CD4-positive, alpha-beta T cell treated with Interferon gamma for 1 hour (primary cell): ENCODE measurements at regions not wholly inside any gene's neighbourhood (a gene's known extent, or its start where the extent isn't known, plus 50 kb on each side); places are given as distances from the start of the nearest gene placed in this dataset.

Experiments used
- DNase-seq: peaks from one replicate; pipeline ENCODE4 v3.0.0-alpha.2; 2020

DNA sequence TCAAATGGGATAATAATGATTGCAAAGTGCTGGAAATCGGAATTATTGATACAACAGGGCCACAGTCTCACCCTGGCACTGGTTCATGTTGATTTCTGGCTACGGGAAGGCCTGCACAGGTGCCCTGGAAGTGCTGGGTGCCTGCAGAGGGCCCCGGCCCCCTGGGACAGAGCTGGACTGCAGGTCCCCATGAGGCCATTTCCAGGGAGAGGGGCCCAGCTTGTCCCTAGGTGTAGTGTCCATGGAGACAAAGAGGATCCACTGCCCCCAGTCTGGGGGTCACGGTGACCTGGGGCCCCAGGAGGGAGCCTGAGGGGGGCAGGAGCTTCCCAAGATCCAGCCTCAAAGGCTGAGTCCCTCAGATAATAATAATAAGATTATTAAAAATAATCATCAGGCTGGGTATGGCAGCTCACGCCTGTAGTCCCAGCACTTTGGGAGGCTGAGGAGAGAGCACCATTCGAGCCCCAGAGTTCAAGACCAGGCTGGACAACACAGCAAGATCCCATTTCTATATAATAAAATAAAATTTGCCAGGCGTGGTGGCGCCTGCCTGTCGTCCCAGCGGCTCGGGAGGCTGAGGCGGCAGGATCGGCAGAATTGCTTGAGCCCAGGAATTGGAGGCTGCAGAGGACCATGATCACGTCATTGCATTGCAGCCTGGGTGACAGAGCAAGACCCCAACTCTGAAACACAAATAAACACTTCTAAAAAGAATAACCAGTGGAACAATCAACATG lies 98.1 kb downstream of the MICALL2 start:
- DNase-seq = no peak

DNA sequence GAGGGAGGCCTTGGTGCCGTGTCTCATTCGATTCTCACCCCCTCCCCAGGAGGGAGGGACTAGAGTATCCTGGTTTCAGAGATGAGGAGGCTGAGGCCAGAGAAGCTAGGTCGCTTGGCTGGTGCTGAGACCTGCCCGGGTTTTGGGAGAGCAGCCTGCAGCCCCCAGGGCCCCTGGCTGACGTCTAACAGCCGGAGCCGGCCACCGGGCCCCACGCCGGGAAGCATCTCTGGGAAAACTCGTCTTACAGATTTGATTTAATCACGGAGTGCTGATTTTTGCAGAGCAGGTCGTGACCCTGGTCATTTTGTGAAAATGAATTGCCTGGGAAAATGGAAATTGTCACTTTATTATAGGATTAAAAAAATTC lies 97.5 kb downstream of the MICALL2 start:
- no peak for DNase-seq

GRCh38 chr7:1362301-1362700 lies 97.0 kb downstream of the MICALL2 start:
- no peak for DNase-seq

DNA sequence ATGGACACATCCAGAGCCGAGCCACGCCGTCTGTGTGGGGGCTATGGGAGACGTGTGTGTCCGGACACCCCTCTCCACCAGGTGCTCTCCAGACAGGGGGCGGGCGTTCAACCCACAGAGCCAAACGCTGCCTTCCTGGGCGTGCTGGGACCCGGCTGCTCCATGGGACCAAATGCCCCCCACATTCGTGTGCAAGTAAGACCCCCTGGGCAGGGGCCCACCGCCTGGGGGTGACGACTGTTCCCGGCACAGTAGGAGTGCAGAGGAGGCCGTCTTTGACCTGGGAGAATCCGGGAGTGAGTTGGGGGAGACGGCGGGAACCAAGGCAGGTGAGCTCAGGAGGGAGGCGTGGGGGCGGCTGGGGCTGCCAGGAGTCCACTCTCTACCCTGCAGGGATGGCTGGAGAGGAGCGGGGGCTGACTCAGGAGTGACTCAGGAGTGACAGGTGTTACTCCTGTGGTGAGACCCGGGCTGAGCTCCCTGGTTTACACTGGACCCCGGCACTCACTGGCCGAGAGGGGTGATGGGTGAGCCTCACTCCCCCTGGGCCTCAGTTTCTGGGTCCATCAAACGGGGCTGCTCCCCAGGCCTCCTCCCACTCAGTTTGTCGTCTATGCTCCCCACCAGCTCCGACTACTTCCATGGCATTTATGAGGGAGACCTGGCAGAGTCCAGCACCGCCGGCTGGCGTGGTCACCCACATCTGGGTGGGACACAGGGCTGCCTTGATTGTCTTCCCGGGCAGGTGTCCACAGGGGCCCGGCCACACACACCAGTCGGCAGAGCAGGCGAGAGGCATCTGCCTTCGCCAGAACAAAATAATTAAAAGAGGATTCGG lies 95.0 kb downstream of the MICALL2 start:
- DNase-seq = no peak

DNA sequence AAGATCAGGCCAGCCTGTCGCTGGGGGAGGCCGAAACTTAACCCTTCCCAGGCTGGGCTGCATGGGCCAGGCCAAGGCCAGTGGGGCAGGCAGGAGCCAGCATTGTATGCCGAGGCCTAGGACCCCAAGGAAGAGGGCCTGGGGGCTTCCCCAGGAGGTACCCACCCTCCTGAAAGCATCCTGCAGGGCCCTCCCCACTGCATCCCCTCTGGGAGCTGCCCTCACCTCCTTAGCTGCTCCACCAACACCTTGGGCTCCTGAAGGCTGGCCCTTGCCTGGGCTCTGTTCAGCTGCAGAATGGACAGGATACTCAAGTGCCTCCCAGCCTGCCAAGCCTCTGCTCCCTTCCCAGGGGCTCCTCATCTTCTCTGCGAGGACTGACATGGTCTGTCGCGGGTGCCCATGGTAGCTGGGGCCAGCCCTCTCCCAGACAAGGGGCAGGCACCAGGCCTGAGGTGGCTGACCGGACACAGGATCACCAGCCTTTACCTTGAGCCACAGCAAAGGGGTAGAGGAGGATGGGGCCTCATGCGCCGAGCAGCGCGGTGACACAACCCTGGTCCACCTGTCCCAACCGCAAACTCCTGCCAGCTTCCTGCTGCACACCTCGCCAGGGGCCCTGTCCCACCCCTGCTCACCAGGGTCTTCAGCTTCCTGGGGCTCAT lies 94.2 kb downstream of the MICALL2 start:
- DNase-seq = no peak

GRCh38 chr7:1365846-1366245 lies 93.4 kb downstream of the MICALL2 start:
- no peak for DNase-seq

DNA sequence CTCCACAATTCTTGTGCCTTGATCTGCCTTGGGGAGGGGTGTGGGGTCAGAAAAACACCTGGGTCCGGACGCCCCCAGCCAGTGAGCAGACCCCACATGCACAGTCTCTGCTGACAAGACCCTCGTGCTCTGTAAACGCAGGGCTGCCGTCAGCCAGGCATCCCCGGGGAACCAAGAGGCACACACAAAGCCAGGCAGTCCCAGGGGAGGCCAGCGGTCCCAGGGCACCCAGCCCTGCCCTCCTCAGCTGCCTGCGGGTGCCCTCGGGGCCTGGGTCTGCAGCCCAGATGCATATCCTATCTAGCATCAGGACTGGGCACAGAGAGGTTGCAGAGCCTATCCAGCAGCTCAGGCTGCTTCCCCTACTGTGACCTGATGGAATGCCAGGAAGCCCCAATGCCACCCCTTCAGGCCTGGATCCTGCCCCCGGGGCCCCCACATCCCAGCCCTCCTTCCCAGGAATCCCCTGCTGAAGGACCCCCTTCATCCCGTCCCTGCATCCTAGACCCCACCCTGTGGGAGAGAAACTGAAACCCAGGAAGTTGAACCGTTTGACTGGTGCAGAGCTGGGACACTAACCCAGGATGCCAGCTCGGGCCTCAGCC lies 92.4 kb downstream of the MICALL2 start:
- no peak for DNase-seq

GRCh38 chr7:1367501-1368183 lies 91.6 kb downstream of the MICALL2 start:
- DNase-seq = no peak

GRCh38 chr7:1368184-1368681 lies 91.0 kb downstream of the MICALL2 start:
- DNase-seq = no peak

DNA sequence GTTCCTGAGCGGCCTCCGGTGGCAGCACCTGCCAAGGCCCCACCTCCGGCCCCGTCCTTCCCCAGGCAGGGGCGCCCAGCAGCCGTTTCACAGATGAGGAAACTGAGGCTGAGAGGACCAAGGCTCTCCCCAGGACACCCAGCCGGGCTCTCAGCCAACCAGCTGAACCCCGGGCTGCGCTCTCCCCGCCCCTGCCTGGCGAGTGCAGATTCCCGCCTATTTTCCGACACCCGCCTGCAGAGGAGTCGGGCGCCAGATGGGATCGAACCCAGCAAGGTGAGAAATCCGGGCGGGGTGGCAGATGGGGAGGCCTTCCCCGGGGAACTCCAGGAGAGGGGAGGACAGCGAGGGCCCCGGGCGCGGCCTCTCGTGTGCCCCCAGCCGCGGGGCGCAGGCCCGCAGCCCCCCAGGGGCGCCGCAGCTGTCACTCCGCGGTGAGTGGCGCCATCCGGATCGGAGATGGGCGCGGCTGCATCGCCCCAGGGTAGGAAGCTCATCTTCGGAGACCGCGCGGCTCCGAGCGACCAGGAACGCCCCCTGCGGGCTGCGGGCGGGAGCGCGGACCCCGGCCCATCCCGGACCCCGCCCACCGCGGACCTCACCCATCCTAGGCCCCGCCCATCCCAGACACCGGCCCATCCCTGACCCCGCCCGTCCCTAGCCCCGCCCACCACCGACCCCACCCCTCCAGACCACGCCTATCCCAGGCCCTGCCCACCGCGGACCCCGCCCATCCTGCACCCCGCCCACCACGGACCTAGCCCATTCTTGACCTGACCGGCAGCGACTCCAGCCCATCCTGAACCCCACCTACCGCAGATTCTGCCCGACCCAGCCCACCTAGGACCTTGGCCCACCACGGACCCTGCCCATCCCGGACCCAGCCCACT lies 90.3 kb downstream of the MICALL2 start:
- DNase-seq = no peak

DNA sequence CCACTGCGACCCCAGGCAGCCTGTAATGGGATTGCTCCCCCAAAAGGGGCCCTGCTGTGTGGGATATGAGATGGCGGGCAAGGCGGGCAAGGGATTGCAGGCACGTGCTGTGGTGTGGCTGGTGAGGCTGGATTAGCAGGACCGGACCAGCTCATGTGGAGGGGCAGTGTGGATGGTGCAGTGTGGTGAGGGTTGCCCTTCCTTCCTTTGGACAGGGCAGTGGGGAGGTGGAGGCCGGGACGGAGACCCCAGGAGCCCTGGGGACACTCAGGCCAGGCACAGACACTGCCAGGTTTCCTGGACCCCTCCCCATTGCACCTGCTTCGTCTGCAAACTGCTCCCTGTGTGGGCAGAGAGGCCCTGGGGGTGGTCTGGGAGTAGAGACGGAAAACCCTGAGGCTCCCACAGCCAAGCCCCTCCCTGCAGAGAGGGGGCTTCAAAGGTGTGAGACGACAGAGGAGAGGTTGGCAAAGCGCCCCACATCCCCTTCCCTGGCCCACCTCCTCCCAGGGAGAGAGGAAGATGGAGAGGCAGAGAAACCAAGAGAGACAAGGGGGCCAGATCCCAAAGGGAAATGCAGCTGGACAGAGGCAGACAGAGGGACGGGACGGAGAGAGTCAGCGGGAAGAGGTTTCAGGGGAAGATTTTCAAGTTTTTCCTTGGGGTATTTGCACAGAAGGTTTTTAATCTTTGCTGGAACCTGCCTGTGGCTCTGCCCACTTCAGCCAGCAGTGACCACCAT lies 89.2 kb downstream of the MICALL2 start:
- DNase-seq = no peak

DNA sequence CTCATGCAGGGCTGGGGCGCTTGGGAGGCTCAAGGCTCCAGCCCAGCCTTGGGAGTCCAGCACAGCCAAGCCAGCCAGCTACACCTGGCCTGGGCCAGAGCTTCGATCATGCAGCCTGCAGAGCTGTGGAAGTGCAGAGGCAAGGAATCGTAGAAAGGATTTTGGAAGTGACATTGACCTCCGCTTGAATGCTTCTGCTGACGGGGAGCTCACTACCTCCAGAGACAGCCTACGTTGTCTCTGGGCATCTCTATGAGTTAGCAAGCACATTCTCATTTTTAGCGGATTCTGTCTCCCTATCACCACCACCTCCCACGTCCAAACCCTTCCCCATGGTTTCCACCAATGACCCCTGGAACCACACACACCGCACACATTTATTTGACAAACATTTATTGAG lies 88.5 kb downstream of the MICALL2 start:
- no peak for DNase-seq

DNA sequence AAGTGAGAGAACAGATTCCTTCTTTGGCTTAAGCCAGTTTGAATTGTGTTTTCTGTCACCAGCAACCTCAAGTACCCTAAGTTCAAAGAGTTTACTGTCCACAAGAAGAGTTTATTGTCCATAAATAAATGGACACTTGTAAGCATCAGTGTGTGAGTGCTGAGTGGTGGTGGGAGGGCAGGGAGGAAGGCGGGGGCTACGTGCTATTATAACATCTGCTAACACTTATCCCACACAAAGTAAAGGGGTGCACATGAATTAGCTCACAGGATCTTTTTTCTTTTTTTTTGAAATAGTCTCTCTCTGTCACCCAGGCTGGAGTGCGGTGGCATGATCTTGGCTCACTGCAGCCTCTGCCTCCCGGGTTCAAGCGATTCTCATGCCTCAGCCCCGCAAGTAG lies 87.2 kb downstream of the MICALL2 start:
- no peak for DNase-seq

DNA sequence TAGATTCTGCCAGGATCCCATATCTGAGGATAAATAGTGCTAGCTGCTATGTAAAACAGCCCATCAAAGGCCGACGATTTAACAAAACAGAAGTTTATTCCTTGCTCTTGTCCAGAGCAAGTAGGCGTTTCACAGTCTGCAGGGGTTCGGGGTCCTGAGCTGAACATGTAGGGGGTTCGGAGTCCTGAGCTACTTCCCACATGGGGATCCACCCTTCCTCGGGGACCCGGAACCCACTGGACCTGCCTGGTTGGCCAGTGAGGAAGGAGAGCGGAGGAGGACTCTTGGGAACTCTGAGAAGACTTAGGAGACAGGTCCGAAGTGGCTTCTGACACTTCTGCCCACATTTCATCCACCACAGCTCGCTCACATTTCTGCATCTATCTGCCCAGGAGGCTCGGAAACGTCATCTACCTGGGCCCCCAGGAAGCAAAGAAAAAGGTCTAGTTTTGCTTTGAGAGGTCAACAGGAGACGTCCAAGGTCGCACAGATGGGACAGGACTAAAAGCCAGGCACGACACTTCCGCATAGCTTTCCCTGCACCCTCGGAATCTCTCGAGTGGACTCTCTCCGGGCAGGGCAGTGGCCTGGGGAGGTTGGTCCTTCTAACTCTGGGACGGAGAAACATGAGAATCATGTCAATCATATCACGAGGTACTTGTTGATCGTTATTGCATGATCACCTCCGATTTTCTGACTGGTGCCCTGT lies 86.4 kb downstream of the MICALL2 start:
- DNase-seq = no peak

DNA sequence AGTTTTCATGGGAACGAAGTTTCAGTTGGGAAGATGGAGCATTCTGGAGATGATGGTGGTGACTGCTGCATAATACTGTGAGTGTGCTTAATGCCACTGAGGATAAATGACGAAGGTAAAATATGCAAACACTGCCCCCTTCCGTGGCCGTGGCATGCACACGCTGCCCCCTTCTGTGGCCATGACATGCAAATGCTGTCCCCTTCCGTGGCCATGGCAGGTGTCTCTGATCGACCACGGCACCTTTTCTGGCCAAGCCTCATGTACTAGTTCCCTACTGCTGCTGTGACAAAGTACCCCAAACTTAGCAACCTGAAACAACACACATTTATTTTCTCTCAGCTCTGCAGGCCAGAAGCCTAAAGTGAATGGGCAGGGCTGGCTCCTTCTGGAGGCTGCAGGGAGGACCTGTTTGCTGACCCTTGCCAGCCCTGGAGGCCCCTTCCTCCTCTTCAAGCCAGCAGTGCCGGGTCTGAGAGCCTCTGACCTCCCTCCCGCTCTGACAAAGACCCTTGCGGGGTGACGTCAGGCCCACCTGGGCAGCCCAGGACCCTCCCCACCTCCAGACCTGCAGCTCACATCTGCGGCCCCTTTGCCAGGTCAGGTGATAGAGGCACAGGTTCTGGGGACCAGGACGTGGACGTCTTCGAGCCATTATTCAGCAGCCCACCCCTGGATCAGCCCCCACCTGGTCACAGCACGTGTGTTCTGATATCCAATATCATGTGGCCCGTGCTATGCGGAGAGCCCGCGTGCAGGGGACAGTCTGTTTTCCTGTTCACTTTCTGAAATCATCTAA lies 82.0 kb downstream of the MICALL2 start:
- DNase-seq = no peak

- DNase-seq = no peak
Measured at GRCh38 chr7:1378610-1379601, 80.4 kb downstream of the MICALL2 start.

DNA sequence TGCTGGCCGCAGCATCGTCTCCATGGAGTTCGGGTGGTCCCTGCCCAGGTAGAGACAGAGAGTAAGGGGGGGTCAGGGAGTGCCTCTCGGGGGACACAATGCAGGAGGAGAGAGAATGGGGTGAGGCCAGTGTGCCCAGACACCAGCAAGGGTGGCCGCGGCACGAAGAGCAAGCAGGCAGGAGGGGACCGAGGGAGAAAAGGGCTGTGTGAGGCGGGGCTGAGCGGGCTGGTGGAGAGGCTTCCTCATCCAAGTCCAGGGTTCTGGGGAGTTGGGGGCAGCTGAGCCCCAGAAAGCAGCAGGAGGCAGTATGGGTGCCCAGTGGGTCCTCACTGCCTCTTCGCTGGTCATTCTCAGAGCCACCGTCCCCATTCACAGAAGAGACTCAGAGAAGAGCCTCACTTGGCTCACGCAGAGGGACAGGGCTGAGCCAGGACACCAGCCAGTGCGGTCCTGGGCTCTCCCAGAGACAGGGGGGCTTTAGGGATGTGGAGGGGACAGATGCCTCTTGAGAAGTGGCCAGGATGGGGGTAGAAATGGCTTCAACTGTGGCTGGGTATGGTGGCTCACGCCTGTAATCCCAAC lies 78.9 kb downstream of the MICALL2 start:
- no peak for DNase-seq
